Ishikawa (cell line): ENCODE measurements at regions not wholly inside any gene's neighbourhood (a gene's known extent, or its start where the extent isn't known, plus 50 kb on each side); places are given as distances from the start of the nearest gene placed in this dataset.

Experiments used
- CEBPB ChIP-seq: IDR thresholded peaks from 2 replicates; pipeline ENCODE4 v1.6.1; 2012
- CREB1 ChIP-seq: IDR thresholded peaks from 2 replicates; pipeline ENCODE4 v1.6.1; 2012; ENCODE audit warnings: low read depth
- EGR1 ChIP-seq: IDR thresholded peaks from 2 replicates; pipeline ENCODE4 v1.6.1; 2012
- EP300 ChIP-seq: IDR thresholded peaks from 2 replicates; pipeline ENCODE4 v1.6.1; 2012; ENCODE audit warnings: borderline replicate concordance
- FOXM1 ChIP-seq: IDR thresholded peaks from 2 replicates; pipeline ENCODE4 v1.6.1; 2012; ENCODE audit warnings: low read depth, borderline replicate concordance
- NFIC ChIP-seq: IDR thresholded peaks from 2 replicates; pipeline ENCODE4 v1.6.1; 2012
- RAD21 ChIP-seq: IDR thresholded peaks from 2 replicates; pipeline ENCODE4 v1.6.1; 2012; ENCODE audit warnings: low read depth
- TAF1 ChIP-seq: IDR thresholded peaks from 2 replicates; pipeline ENCODE4 v1.6.1; 2012; ENCODE audit warnings: low read depth, mild to moderate bottlenecking
- TCF12 ChIP-seq: IDR thresholded peaks from 2 replicates; pipeline ENCODE4 v1.6.1; 2012; ENCODE audit warnings: low read depth
- TEAD4 ChIP-seq: IDR thresholded peaks from 2 replicates; pipeline ENCODE4 v1.6.1; 2012
- YY1 ChIP-seq: IDR thresholded peaks from 2 replicates; pipeline ENCODE4 v1.6.1; 2012; ENCODE audit warnings: low read depth
- ZBTB7A ChIP-seq: IDR thresholded peaks from 2 replicates; pipeline ENCODE4 v1.6.1; 2012; ENCODE audit warnings: low read depth
- TF ChIP-seq, protein P1 (sequence below): IDR thresholded peaks from 2 replicates; pipeline ENCODE4 v1.6.1; 2012
- TF ChIP-seq, protein P2 (sequence below): IDR thresholded peaks from 2 replicates; pipeline ENCODE4 v1.6.1; 2012; ENCODE audit warnings: low read depth, mild to moderate bottlenecking
- TF ChIP-seq, protein P3 (sequence below): IDR thresholded peaks from 2 replicates; pipeline ENCODE4 v1.6.1; 2012

DNA sequence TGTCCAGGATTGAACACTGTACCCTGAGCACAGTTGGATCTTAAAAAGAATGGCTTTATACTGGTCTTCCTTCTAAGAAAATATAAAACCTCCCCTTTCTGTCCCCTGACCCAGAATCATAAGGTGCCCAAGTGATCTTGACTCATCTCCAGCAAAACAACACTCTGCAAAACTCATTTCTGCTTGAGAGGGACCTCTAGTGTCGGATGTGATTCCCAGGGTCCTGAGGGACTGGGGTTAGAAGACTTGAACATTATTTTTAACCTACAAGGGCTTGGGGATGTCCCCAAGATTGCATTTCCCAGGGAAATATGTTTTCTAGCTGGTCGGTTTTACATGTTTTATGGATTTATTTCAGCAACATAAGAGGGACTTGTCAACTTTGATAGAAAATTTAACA, 1318.5 kb upstream of the CELF4 start:
- TF ChIP-seq RAD21 (no peak), TAF1 (no peak), EP300 (no peak), FOXM1 (no peak), CEBPB (no peak), TCF12 (no peak), YY1 (no peak), NFIC (no peak), EGR1 (no peak), TEAD4 (no peak), CREB1 (no peak), ZBTB7A (no peak)
- TF ChIP-seq, protein P1, sequence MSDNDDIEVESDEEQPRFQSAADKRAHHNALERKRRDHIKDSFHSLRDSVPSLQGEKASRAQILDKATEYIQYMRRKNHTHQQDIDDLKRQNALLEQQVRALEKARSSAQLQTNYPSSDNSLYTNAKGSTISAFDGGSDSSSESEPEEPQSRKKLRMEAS: no peak
- TF ChIP-seq, protein P2, sequence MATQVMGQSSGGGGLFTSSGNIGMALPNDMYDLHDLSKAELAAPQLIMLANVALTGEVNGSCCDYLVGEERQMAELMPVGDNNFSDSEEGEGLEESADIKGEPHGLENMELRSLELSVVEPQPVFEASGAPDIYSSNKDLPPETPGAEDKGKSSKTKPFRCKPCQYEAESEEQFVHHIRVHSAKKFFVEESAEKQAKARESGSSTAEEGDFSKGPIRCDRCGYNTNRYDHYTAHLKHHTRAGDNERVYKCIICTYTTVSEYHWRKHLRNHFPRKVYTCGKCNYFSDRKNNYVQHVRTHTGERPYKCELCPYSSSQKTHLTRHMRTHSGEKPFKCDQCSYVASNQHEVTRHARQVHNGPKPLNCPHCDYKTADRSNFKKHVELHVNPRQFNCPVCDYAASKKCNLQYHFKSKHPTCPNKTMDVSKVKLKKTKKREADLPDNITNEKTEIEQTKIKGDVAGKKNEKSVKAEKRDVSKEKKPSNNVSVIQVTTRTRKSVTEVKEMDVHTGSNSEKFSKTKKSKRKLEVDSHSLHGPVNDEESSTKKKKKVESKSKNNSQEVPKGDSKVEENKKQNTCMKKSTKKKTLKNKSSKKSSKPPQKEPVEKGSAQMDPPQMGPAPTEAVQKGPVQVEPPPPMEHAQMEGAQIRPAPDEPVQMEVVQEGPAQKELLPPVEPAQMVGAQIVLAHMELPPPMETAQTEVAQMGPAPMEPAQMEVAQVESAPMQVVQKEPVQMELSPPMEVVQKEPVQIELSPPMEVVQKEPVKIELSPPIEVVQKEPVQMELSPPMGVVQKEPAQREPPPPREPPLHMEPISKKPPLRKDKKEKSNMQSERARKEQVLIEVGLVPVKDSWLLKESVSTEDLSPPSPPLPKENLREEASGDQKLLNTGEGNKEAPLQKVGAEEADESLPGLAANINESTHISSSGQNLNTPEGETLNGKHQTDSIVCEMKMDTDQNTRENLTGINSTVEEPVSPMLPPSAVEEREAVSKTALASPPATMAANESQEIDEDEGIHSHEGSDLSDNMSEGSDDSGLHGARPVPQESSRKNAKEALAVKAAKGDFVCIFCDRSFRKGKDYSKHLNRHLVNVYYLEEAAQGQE: no peak
- TF ChIP-seq, protein P3, sequence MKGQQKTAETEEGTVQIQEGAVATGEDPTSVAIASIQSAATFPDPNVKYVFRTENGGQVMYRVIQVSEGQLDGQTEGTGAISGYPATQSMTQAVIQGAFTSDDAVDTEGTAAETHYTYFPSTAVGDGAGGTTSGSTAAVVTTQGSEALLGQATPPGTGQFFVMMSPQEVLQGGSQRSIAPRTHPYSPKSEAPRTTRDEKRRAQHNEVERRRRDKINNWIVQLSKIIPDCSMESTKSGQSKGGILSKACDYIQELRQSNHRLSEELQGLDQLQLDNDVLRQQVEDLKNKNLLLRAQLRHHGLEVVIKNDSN: no peak

DNA sequence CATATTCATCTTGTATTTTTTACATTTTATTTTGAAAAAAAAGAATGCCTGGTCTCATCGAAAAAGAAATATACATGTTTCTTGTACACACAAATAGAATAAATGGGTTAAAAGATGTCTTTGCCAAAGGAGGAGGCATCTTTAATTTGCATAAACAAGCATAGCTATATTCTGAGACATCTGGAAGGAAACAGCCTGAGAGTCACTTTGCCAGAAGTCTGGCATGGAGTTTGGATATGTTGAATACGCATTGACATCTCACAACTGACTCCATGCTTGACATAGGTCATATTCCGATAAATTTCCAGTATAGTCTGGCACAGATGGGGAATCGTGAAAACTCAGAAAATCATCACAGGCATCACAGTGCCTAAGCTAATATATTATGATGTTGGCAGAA, 1317.5 kb upstream of the CELF4 start:
- TF ChIP-seq RAD21 (no peak), EGR1 (no peak), CREB1 (no peak), TAF1 (no peak), CEBPB (no peak), YY1 (no peak), TCF12 (no peak), TEAD4 (no peak)
- TF ChIP-seq, protein P2: no peak

DNA sequence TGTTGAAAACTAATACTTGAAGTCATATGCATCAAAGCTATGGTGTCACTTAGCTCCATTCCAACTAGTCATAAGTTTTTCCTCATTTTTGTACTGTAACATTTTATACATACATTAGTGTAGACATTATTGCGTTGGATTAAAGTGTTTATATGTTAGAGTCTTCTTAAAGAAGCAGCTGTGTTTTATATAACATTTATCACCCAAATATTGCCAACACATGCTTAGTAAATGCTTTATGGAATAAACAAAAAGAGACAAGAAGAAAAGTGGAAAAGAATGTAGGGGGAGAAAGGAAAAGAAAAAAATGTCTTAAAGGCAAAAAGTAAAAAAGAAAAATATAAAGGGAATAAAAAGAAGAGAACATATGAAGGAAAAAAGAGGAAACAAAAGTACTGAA, 1314.3 kb upstream of the CELF4 start:
- no peak for TF ChIP-seq TCF12
- TF ChIP-seq CEBPB: no peak
- TF ChIP-seq, protein P3: no peak
- no peak for TF ChIP-seq EGR1
- TF ChIP-seq, protein P1: no peak
- no peak for TF ChIP-seq NFIC
- TF ChIP-seq EP300: no peak
- no peak for TF ChIP-seq ZBTB7A
- no peak for TF ChIP-seq TEAD4
- TF ChIP-seq RAD21: no peak
- no peak for TF ChIP-seq TAF1
- TF ChIP-seq FOXM1: no peak
- no peak for TF ChIP-seq YY1
- TF ChIP-seq, protein P2: no peak
- TF ChIP-seq CREB1: no peak

DNA sequence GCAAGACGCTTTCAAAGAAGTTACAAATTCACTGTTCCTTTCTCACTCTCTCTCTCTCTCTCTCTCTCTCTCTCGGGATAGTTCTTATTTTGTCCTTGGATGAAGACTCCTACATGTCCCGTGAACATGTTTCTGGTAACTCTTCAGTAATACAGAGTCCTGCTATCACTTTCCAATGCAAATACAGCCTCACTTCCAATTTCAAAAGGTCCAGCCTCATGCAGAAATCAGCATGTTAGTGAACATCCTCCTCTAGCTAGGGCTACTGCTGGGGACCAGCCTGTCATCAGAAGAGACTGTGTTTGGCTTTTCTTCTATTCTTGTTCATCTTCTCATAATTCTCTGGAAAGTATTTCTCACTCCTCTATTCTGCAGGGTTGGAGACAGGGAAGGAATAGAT, 1306.7 kb upstream of the CELF4 start:
- TF ChIP-seq, protein P1: no peak
- no peak for TF ChIP-seq EGR1
- TF ChIP-seq RAD21: no peak
- TF ChIP-seq TAF1: no peak
- TF ChIP-seq, protein P3: no peak
- no peak for TF ChIP-seq NFIC
- TF ChIP-seq ZBTB7A: no peak
- no peak for TF ChIP-seq CREB1
- TF ChIP-seq, protein P2: no peak
- no peak for TF ChIP-seq CEBPB
- no peak for TF ChIP-seq TEAD4
- TF ChIP-seq YY1: no peak
- no peak for TF ChIP-seq EP300
- no peak for TF ChIP-seq FOXM1
- no peak for TF ChIP-seq TCF12
